Left ventricle myocardium superior (tissue), 1 donor: ENCODE measurements at regions not wholly inside any gene's neighbourhood (a gene's known extent, or its start where the extent isn't known, plus 50 kb on each side); places are given as distances from the start of the nearest gene placed in this dataset.

Source experiments
- ATAC-seq: fragments of 200-7000 bp; cut with Tn5 transposase; one replicate; pipeline ENCODE4 v1.9.1; 2020; ENCODE audit warnings: mild to moderate bottlenecking, moderate library complexity
- DNase-seq: peaks from one replicate; pipeline ENCODE4 v3.0.0-alpha.2; 2020
- intact Hi-C: fragments of 100-400 bp; cut with micrococcal nuclease; formaldehyde crosslinking; loops from one replicate; pipeline ENCODE4 v1.11.0; 2022
- donor health status: DM: no; HTN: yes; CAD: no; lungs with severe emphysema.

GRCh38 chr2:8352296-8352695 is 329.6 kb upstream of the ID2 start:
- intact Hi-C loops, result no loop called here
- no peak for ATAC-seq
- DNase-seq, result no peak

GRCh38 chr2:8352989-8353388 is 328.9 kb upstream of the ID2 start:
- no peak for DNase-seq
- intact Hi-C loops, result no loop called here
- no peak for ATAC-seq

GRCh38 chr2:8355102-8355859 is 326.6 kb upstream of the ID2 start:
- DNase-seq, result no peak
- intact Hi-C loops, result no loop called here
- ATAC-seq, result no peak

GRCh38 chr2:8357738-8358518 is 323.9 kb upstream of the ID2 start:
- intact Hi-C loops, result no loop called here

GRCh38 chr2:8361930-8362329 is 319.9 kb upstream of the ID2 start:
- DNase-seq (no peak), ATAC-seq (no peak)
- intact Hi-C loops, result no loop called here

More at GRCh38 chr2:8357738-8358518, 323.9 kb upstream of the ID2 start:
- no peak for ATAC-seq
- DNase-seq, result no peak

- ATAC-seq (no peak), DNase-seq (no peak)
Measured at GRCh38 chr2:8363161-8363560, 318.7 kb upstream of the ID2 start.

GRCh38 chr2:8364668-8365067 is 317.2 kb upstream of the ID2 start:
- ATAC-seq, result no peak
- intact Hi-C loops, result no loop called here
- DNase-seq, result no peak

More at GRCh38 chr2:8363161-8363560, 318.7 kb upstream of the ID2 start:
- intact Hi-C loops, result no loop called here

GRCh38 chr2:8365331-8365910 is 316.4 kb upstream of the ID2 start:
- DNase-seq (no peak), ATAC-seq (no peak)
- intact Hi-C loops, result no loop called here

GRCh38 chr2:8367833-8368232 is 314.0 kb upstream of the ID2 start:
- intact Hi-C loops, result no loop called here
- no peak for ATAC-seq
- DNase-seq, result no peak

- ATAC-seq (no peak), DNase-seq (no peak)
- intact Hi-C loops, result no loop called here
Measured at GRCh38 chr2:8368463-8368862, 313.4 kb upstream of the ID2 start.

- intact Hi-C loops, result no loop called here
- ATAC-seq (no peak), DNase-seq (no peak)
Measured at GRCh38 chr2:8369522-8369921, 312.3 kb upstream of the ID2 start.

GRCh38 chr2:8370258-8370802 is 311.5 kb upstream of the ID2 start:
- no peak for DNase-seq
- intact Hi-C loops, result no loop called here
- ATAC-seq, result no peak

GRCh38 chr2:8371653-8372052 is 310.2 kb upstream of the ID2 start:
- no peak for ATAC-seq
- intact Hi-C loops, result no loop called here
- no peak for DNase-seq

GRCh38 chr2:8374782-8375181 is 307.1 kb upstream of the ID2 start:
- intact Hi-C loops, result no loop called here
- DNase-seq, result no peak
- no peak for ATAC-seq

GRCh38 chr2:8376603-8377410 is 305.0 kb upstream of the ID2 start:
- no peak for ATAC-seq
- intact Hi-C loops, result no loop called here
- DNase-seq, result no peak

GRCh38 chr2:8378016-8378810 is 303.6 kb upstream of the ID2 start:
- DNase-seq (no peak), ATAC-seq (no peak)

GRCh38 chr2:8379128-8379527 is 302.7 kb upstream of the ID2 start:
- DNase-seq, result no peak
- ATAC-seq, result no peak
- intact Hi-C loops, result no loop called here

More at GRCh38 chr2:8378016-8378810, 303.6 kb upstream of the ID2 start:
- intact Hi-C loops, result no loop called here

- intact Hi-C loops, result no loop called here
- no peak for DNase-seq
- no peak for ATAC-seq
Measured at GRCh38 chr2:8379549-8379948, 302.3 kb upstream of the ID2 start.

- DNase-seq, result peak; percentile 33
- intact Hi-C loops, result no loop called here
- ATAC-seq, result peak; percentile 70
Measured at GRCh38 chr2:8380026-8380425, 301.8 kb upstream of the ID2 start.
